H1 (cell line): ENCODE measurements at regions not wholly inside any gene's neighbourhood (a gene's known extent, or its start where the extent isn't known, plus 50 kb on each side); places are given as distances from the start of the nearest gene placed in this dataset.

Experiments
- HDAC2 ChIP-seq, 2 experiments: fragments of 300-600 bp in 1 of 2; sonication (generic) in 1 of 2; IDR thresholded peaks; 2 replicates each; pipeline ENCODE4 v1.6.1; 2011 to 2012; ENCODE audit warnings: low read depth in 2 of 2, low read length in 2 of 2, mild to moderate bottlenecking in 2 of 2, moderate library complexity in 2 of 2, borderline replicate concordance in 1 of 2, inconsistent platforms in 1 of 2
- NRF1 ChIP-seq: IDR thresholded peaks from 2 replicates; pipeline ENCODE4 v1.6.1; 2011; ENCODE audit warnings: mild to moderate bottlenecking, low read depth, low read length, improper control_type of control experiment

DNA sequence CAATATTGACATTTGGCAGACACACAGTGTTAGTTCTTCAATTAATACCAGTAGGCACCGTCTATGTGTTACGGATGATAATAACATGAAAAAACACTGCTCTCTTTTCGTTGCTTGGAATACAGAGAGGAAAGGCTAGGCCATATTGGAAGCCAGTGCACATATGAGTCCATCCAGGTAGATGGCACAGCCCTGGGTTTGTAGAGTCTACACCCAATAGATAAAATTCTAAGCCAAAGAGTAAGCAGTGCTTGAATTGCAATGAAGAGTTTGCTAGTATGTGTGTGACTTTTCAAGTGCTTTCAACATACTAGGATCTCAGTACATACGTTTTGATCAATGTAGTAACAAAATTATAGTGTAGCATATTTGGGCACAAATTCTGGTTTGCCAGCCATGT, 243.3 kb upstream of the AVPR1A start:
- no peak for TF ChIP-seq NRF1
- TF ChIP-seq HDAC2 (IDR thresholded peaks at IDR 0.05; ENCODE audit: borderline replicate concordance in 1 of 2, low read depth in 2 of 2, low read length in 2 of 2), result no peak
